ENCODE measurements at regions not wholly inside any gene's neighbourhood (a gene's known extent, or its start where the extent isn't known, plus 50 kb on each side); places are given as distances from the start of the nearest gene placed in this dataset.

DNA sequence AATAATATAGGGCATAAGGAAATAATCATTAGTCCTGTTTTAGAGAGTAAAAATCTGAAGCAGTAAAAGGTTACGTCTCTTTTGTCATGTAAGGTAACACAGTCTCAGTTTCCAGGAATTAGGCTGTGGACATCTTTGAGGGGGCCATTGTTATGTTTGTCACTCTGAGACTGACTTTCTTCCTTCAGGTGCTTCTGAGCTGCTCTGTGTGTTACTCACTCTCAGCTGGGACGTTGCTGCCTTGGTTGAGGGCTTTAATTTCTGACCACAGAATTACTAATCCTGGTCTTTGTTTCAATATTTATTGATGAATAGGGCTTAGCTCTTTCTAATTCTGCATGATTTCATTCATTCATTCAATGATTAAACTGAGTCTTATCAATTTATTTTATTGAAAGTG, 55.9 kb upstream of the SLC38A11 start:
- TF ChIP-seq POLR2AphosphoS5 (IDR thresholded peaks at IDR 0.05; ENCODE audit: low read depth, low read length) (no peak), POLR2A (IDR thresholded peaks at IDR 0.05; ENCODE audit: low read depth, low read length) (no peak), TAF1 (IDR thresholded peaks at IDR 0.05; ENCODE audit: borderline replicate concordance, low read depth, low read length) (no peak)
